ENCODE measurements at regions not wholly inside any gene's neighbourhood (a gene's known extent, or its start where the extent isn't known, plus 50 kb on each side); places are given as distances from the start of the nearest gene placed in this dataset.

DNA sequence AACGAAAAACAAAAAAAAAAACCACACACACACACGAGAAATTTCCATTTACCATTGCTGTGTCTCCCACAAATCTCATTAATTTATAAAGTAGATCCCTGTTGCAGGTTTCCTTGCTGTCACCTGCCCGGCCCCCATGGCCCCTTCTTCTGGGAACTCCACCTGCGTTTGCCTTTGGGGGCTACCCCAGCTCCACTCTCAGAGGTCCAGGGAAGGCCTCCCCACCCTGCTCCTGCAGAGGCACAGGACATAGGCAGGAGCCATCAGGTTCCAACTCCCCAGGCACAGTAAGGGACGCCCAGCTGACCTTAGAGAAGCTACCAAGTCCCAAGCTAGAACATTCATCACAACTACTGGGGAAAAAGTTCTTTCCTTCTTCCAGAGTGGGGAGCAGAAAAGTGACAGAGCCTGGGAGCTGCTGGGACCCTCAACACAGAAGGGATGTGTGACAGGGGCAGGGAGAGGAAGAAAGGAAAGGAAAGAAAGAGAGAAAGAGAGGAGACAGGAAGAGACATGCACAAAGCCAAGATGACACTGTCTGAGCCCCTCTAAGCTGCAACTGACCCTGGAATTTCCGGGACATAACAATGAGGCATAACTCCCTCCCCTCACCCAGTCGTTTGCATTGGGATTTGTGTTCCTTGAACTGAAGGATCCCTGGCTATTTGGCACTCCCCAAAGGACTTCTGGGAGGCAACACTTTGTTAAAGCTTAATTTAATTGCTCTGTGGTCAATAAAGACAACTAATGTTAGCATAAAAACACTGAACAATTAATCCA lies 175.7 kb downstream of the SHANK2 start:
- TF ChIP-seq, protein P1, sequence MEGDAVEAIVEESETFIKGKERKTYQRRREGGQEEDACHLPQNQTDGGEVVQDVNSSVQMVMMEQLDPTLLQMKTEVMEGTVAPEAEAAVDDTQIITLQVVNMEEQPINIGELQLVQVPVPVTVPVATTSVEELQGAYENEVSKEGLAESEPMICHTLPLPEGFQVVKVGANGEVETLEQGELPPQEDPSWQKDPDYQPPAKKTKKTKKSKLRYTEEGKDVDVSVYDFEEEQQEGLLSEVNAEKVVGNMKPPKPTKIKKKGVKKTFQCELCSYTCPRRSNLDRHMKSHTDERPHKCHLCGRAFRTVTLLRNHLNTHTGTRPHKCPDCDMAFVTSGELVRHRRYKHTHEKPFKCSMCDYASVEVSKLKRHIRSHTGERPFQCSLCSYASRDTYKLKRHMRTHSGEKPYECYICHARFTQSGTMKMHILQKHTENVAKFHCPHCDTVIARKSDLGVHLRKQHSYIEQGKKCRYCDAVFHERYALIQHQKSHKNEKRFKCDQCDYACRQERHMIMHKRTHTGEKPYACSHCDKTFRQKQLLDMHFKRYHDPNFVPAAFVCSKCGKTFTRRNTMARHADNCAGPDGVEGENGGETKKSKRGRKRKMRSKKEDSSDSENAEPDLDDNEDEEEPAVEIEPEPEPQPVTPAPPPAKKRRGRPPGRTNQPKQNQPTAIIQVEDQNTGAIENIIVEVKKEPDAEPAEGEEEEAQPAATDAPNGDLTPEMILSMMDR (IDR thresholded peaks at IDR 0.05; ENCODE audit: extremely low read depth in 1 of 2, insufficient read depth in 1 of 2, low read depth in 1 of 2, low read length in 2 of 2): no peak
- TF ChIP-seq POLR2A (IDR thresholded peaks at IDR 0.05; ENCODE audit: low read depth, low read length) (no peak), EZH2 (IDR thresholded peaks at IDR 0.05; ENCODE audit: borderline replicate concordance, low read depth, low read length, severe bottlenecking) (no peak), MYC (IDR thresholded peaks at IDR 0.05; ENCODE audit: low read depth, low read length) (no peak), POLR2AphosphoS5 (IDR thresholded peaks at IDR 0.05; ENCODE audit: insufficient read depth, low read depth, low read length) (no peak), JUN (IDR thresholded peaks at IDR 0.05; ENCODE audit: borderline replicate concordance, insufficient read depth, insufficient read length, low read depth) (no peak), FOS (IDR thresholded peaks at IDR 0.05; ENCODE audit: borderline replicate concordance, insufficient read depth, low read length) (no peak), GATA2 (IDR thresholded peaks at IDR 0.05; ENCODE audit: insufficient read depth, insufficient read length, low read depth, low read length) (no peak)
- TF ChIP-seq, protein P2, sequence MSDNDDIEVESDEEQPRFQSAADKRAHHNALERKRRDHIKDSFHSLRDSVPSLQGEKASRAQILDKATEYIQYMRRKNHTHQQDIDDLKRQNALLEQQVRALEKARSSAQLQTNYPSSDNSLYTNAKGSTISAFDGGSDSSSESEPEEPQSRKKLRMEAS (IDR thresholded peaks at IDR 0.05; ENCODE audit: insufficient read depth, insufficient read length): no peak

Data from endothelial cell of umbilical vein (primary cell).